Activated T-cell treated with anti-CD3 and anti-CD28 coated beads for 4 hours (primary cell): ENCODE measurements at regions not wholly inside any gene's neighbourhood (a gene's known extent, or its start where the extent isn't known, plus 50 kb on each side); places are given as distances from the start of the nearest gene placed in this dataset.

Experiments used
- DNase-seq: peaks from one replicate; pipeline ENCODE4 v3.0.0-alpha.2; 2020

DNA sequence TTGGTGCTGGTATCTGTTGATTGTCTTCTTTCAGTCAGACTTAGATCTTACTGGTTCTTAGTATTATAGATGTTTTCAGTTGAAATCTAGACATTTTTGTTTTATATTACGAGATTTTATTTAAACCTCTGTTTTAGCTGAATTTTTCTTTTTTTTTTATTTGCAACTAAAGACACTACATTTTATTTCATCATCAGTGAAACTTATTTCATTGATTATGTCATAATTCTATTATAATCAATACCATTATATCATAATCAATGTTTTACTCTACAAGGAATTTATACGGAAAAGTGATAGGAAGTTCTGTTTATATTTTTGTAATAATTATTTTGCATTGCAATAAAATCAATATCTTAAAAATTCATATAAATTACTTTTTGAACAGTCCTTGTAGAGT lies 477.4 kb upstream of the MDFIC2 start:
- no peak for DNase-seq

DNA sequence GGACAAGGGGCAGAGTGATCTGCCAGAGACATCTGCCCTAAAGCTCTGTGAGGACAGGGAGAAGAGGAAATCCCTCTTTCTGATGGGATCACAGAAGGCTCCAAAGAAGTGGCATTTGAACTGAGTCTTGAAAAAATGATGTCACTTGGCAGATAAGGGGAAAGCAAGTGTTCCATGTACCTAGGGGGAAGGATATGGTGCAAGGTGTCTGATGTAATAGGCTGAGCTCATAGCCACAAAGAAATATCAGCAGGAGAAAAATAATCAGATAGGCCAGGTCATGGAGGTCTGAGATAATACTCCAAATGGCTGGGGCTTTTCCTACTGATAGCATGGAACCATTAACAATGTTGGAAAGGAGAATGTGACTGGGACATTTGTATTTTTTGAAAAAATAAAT lies 468.4 kb upstream of the MDFIC2 start:
- DNase-seq: no peak

DNA sequence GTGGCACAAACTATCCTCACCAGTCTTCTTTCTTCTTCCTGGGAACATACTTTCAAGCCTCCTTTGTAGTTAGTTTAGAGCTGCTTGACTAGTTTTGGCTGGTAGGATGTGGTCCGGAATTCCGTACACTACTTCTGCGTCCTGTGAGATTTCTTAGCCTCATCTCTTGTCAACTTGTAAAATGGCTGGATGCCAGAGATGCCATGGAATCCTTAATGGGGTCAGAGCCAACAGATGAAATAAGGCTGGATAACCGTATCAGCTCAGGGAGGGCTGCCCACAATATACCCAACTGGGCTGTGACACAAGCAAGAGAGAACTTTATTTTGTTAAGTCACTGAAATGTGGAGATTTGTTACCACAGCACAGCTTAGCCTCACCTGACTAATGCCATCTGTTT lies 466.9 kb upstream of the MDFIC2 start:
- no peak for DNase-seq

DNA sequence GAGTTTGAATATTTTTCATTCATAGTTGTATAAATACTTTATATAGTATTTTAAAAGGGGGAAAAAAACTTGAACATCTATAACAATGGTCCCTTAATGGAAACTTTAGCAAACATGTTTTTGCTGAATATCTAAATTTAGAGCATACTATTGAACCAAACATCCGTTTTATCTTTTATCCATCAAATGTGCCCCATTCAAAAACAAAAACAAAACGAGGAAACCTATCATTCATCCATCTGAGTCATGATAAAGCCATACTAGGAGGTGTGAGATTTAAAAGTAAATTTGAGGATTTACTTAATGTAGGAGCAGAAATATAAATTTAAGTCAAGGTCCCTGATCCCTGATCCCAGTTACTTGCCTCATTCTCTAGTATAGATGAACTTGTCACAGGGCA lies 463.6 kb upstream of the MDFIC2 start:
- DNase-seq: no peak

DNA sequence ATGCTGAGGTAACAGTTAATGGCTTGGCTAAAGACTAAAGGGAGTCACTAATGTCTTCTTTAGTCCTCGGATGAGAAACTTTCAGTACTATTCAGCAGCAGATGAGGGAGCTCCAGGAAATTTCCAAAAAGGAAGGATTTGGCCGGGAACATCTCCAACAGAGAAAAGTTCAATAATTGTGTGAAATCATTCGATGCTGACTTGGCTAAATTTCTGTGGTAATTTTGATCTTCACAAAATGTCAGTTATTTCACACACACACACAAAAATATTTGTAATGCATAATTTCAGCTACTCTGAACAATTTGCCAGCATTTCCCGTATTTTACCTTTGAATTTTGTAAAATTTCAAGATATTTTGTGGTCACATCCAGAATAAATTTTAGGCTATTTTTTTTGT lies 462.8 kb upstream of the MDFIC2 start:
- DNase-seq: no peak

DNA sequence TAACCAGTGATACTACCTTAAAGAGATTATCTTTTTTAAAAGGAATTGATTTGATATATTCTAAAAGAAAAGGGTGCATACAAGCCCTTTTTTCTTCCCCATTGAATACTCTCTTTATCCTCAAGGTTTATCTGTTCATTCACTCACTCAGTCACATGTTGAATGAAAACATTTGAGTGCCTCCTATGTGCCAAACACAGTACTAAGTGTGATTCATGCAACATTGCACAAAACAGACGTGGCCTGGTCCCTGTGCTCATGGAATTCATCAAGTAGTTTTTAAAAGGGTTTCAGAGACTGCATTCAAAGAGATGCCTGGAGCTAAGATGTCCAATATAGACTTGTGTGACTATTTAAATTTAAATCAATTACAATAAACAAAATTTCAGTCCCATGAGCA lies 462.2 kb upstream of the MDFIC2 start:
- DNase-seq: no peak

DNA sequence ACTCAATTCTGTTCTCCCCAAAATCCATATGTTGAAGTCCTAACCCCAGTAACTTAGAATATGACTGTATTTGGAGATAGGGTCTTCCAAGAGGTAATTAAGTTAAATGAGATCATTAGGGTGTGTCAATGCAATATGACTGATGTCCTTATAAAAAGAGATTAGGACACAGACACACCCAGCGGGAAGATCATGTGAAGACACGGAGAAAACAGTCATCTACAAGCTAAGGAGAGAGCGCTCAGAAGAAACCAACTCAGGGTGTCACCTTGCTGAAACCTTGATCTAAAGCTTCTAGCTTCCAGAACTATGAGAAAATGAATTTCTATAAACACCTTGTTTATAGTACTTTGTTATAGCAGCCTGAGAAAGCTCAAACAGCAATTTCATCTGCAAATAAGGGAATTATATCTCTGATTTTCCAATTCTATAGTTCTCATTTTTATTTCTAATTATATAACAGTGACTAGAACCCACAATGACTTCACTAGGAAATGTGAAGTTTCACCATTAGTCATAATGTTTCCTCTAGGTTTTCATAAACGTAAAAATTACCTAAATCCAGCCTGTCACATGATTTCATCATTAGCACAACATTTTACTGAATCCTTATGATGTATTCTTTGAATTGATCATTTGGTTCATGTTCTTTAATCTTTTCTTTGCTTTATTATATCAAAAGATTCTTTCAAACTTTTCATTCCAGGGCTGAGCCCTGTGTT lies 459.1 kb upstream of the MDFIC2 start:
- no peak for DNase-seq

DNA sequence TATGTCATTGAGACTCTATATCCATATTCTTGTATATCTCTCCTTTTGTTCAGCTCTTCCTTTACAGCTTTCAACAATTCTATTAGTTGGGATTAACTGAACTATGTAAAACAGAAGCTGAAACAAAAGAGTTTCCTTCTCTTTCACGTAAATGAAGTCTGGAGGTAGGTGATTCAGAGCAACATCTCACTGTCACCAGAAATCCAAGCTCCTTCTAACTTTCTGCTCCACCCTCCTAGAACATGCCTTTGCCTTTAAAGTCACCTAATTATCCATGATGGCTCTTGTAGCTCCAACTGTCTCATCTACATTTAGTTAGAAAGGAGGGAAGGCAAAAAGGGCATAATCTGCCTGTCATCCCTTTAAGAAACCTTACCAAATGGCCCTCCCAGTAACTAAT lies 458.2 kb upstream of the MDFIC2 start:
- no peak for DNase-seq

DNA sequence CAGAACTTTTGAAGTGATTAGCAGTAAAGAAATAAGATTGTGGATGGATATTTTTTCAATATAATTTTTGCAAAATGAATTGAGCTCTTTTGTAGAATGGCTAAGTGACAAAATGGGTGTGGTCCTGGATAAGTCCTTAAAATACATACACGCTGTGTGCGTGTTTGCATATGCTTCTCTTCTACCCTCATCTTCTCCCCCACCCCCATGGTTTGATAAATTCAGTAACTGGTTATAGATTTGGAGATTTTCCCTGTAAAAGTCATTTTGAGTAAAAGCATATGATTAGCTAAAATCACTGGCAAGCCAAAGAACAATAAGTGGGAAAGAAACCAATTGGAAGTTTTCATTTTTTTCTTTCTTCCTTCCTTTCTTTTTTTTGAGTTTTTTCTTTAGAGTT lies 453.9 kb upstream of the MDFIC2 start:
- no peak for DNase-seq

DNA sequence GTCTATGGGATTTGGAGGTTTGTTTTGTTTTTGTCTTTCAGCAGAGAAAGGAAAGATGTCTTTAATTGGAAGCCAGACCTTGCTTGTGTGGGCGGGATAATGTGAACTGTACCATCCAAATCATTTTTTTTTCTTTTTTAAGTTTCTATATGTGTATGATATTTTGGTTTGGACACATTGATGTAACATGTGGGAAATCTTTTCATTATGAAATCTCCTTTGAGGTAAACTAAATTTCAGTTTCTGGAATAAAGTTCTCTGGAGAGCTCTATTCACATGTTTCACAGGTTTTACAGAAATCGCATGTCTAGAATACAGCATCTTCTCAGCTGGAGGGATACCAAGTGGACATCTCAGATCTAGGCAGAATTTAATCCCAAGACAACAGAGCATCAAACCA lies 451.5 kb upstream of the MDFIC2 start:
- no peak for DNase-seq

DNA sequence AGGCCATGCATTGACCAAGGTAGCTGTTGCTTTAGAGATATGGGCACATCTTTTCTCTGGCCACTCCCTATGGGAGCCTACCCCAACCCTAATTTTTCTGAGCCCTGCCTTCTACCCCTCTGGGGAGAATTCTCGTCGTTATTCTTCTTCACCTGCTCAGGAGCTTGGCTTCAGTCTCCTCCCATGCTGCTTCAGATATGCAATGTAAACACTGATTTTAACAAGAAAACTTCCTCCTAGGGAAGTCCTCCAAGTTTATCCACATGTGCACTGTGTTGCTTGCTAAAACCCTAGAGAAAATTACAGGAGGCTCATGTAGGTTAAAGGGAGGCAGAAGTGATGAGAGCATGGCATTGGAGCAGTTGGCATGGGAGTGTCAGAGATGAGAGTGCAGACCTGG lies 445.2 kb upstream of the MDFIC2 start:
- no peak for DNase-seq

DNA sequence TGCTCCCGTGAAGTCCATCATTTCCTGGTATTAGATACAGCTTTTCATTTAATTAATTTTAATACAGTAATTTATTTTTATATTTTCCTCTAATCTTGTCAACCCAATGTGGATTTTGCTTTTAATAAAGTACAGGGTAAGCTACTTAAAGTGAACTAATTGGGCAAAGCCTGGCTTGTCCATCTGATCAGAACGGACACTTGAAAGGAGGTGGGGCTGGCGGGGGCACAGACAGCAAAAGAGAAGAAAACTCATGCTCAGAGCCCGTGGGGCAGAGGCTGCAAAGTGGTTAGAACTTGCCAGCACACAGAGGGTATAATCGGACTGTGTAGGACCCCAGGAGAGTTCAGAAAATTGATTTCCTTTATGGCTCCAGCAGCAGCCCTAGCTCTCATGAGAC lies 443.1 kb upstream of the MDFIC2 start:
- DNase-seq: no peak

DNA sequence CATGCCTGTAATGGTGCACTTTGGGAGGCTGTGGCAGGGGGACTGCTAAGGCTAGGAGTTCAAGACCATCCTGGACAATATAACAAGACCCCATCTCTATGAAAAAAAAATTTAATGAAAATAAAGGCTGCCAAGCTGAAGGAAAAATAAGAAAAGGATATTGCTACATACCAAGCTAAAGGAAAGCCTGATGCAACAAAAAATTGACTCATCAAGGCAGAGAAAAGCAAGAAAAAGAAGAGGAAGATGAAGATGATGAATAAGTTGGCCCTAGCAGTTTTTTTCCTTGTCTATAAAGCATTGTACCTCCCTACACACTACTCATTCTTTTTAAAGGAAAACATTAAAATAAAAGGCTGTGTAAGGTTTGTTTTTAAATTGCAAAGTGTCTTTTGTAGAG lies 441.9 kb upstream of the MDFIC2 start:
- DNase-seq: no peak

DNA sequence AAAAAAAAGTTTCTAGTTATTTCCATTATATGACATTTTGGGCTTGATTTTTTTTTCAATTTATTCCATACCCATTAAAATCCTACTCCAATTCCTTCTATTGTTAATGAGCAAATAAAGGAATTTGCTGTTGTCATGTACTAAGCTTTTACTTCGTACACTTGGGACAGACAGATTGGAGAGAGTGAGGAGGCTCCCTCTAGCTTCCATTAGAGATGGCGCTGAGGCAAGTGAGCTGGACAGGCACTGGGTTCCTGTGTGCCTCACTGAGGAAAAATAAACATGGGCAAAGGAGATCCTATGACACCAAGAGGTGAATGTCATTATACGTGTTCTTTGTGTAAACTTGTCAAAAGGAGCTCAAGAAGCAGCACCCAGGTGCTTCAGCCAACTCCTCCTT lies 441.1 kb upstream of the MDFIC2 start:
- no peak for DNase-seq

DNA sequence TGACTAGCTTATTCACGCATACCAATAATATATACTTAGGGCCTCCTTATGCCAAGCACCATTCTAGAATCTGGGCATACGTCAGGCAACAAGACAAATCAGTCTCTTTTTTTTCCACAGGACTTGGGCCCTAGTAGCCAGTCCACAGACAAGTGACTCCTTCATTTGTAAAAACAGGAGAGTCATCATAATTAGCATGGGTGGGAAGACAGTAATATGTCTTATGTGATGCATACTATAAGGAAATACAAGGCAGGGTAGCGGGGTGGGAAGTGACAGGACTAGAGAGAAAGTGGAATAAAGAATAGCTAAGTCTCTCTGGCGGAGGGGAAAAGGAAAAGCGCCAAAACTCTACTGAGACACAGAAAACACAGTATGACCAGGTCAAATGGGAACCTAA lies 439.6 kb upstream of the MDFIC2 start:
- DNase-seq: no peak

DNA sequence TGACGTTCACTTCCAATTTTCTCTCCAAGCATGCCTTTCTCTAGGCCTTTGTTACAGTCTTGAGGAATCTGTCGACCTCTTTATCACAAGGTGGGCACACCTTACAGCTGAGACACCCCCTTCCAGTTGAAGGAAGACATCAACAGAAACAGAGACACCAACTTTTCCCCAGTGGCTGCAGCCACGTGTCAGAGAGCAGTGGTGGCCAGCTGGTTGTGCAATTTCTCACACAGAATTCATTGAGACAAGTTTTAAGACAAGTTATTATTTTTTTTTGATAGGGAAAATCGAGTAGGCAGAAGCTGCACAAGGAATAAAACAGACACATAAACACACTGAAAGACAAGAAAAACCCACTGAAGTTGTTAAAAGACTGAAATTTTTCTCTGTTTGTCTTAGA lies 436.7 kb upstream of the MDFIC2 start:
- no peak for DNase-seq

DNA sequence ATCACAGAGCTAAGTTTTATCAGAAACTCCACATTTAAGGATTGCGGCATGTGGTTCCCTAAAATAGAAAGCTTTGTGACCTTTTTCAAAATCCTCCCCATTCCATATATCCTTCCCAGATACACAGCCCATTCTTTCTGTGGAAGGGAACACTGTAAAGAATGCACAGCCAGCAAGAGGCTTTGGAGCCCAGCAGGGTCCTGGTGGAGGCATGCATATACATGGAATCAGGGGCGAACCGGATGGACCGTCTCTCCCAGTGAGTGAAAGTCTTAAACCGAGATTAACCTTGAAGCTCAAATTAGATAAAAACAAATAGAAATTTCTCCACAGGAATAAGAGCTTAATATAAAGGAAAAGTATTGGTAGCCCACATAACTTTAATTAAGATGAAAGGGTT lies 436.2 kb upstream of the MDFIC2 start:
- DNase-seq: no peak

DNA sequence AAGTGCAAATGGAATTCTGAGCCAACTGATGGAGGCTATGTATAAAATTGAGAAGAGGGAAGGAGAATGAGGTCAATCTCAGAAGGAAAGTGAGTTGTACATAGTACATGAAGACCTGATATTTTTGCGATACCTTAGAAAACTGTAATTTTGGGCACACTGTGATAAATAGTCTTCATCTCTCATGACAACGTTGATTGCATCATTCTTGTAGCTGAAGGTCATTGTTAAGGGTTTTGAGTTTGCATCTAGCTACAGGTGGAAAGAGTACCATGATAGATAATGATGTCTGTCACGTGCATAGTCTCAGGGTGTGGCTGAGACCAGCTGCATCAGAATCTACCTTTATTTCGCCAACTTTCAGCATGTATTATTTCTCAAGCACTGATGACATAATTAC lies 435.4 kb upstream of the MDFIC2 start:
- DNase-seq: no peak

DNA sequence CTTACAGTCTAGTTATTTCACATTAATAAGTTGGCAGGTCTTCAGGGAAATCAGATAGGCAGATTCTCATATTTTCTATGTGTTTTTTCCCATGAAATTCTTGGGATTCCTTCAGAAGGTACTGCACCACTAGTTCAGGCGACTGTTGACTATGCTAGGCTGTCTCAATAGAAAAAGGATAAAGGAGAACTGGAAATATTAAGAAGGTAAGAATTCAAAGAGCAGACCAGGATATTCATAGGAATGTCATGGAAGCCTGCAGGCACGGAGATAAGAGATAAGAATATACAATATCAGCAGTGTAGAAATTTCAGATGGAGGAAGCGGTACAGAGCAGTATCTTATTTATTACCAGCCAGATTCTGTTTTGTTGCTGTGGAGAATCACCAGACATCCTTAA lies 432.1 kb upstream of the MDFIC2 start:
- no peak for DNase-seq

DNA sequence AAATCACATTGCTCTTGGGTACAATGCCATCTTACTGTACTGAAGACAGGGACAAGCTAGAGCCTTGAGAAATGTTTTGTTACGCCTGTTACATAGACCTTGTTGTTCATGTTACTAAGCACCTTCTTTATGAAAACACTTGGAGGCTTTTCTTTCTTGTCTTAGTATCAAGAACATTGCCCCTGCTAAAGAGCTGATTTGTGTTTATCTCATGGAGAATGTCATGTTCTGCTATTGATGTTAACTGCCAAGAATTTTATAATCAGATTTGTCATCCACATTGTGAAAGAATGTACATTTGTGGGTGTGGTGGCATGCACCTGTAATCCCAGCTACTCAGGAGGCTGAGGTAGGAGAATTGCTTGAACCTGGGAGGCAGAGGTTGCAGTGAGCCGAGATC lies 431.3 kb upstream of the MDFIC2 start:
- no peak for DNase-seq

DNA sequence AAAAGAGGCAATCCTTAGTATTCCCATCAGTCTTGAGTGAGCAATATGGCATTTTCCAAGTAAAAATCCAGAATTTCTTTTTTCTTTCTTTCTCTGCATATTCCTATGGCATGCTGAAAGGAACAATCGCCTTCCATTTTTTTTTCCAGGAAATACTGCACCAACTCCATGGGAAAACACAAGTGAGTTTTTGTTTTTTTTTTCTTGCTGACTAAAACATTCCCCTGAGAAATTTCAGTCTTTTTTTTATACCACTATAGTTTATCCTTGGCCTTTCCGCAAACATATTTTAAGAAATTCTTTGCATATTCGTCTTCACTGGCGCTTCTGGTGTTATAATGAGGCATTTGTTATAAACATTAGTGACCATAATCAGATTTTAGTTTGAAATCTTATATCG lies 429.6 kb upstream of the MDFIC2 start:
- DNase-seq: no peak

DNA sequence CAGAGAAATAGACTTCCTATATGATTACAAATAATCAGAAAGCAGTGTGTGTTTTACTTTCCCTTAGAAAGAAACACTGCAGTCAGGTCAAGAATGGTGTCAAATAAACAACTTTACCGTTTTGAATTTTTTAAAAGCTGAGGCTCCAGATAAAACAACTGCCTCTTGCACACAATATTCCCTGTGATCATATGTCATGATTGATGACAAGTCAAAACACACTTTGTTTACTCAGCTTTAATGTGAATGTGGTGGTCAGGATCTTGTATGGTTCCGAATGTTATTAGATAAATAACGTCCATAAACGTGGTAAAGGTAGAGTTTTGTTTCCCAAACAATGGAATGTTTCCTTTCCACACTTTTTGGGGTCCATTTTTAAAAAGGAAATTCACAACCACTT lies 428.4 kb upstream of the MDFIC2 start:
- no peak for DNase-seq

DNA sequence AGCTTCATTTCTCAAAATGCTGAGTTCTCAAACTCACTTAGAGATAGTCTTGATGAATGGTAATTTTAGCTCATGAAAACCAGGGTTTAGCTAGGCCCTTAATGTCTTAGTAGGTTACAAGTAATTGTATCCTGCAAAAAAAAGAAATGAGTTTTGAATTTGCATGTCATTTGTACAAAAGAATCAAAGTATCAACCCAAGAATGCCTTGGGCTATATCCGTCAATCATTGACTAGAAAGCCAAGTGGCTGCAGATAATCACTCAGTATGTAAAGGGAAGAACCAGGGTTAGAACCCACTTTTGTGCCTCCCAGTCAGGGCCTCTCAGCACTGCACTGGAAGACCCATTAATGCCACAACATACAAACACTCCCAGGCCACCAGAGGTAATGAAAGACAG lies 427.6 kb upstream of the MDFIC2 start:
- DNase-seq: no peak

DNA sequence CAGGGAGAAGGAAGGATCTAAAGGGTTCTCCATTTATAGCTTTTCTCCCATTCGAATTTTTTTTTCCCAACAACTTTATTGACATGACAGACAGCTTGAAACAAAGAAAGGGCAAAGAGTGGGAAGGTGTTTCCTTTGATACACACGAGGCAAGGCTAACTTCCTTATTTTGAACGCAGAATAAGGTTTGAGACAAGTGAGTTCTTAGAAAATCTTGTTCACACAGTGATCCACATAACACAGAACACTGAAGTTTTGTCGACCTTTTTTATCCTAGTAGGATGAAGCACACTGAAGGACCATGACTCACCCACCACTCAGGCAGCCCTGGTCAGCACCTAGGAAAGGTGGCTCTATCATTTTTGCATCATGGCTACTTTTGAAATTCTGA lies 425.8 kb upstream of the MDFIC2 start:
- DNase-seq: no peak

DNA sequence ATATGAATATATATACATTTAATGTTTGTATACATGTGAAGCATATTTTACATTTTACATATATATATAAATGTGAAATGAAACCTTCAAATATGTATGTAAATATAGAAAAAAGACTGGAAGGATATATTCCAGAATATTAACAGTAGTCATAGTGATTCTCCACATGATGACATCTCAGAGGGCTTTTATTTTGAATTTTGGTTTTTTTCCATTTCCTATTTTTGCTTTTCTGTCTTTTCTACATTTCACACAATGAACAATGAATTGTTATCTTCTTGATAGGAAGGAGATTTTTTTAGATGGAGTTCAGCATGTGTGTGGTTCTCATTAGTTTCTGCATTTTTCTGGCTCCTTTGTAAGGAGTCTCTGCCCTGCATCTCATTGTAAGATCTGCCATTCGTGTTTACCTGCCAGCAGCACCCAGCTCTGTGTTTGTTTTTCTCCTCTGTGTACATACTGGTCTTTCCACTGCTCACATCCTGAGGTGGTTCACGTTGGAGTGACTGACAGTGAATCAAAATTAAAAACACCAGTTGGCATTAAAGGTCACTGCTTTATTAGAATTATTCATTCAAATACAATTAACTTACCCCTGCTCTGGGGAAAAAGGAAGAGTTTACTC lies 425.3 kb upstream of the MDFIC2 start:
- DNase-seq: no peak
